IPS-18c (cell line): ENCODE measurements at regions not wholly inside any gene's neighbourhood (a gene's known extent, or its start where the extent isn't known, plus 50 kb on each side); places are given as distances from the start of the nearest gene placed in this dataset.

Experiments
- H3K4me3 ChIP-seq: 2 replicates; pipeline ENCODE4 v1.7.0; 2013; ENCODE audit warnings: low read depth, mild to moderate bottlenecking, low read length, moderate library complexity; ENCODE audit not compliant: insufficient read depth
- H3K9me3 ChIP-seq: one replicate; pipeline ENCODE4 v1.6.1; 2013; ENCODE audit warnings: mild to moderate bottlenecking, low read length, moderate library complexity; ENCODE audit not compliant: control insufficient read depth, insufficient read depth

GRCh38 chr4:58738375-58738774 lies 1628.2 kb upstream of the IGFBP7 start:
- H3K4me3 ChIP-seq: no peak overlapping the region
- H3K9me3 ChIP-seq: no peaks in the 10 kb centered on the region

GRCh38 chr4:58734030-58734674 lies 1624.0 kb upstream of the IGFBP7 start:
- Histone ChIP-seq H3K4me3 (no peak overlapping the region), H3K9me3 (no peaks in the 10 kb centered on the region)

- no peaks in the 10 kb centered on the region for H3K9me3 ChIP-seq
- H3K4me3 ChIP-seq: no peak overlapping the region
Measured at GRCh38 chr4:58732973-58733372, 1622.8 kb upstream of the IGFBP7 start.

- Histone ChIP-seq H3K9me3 (no peaks in the 10 kb centered on the region), H3K4me3 (no peak overlapping the region)
Measured at GRCh38 chr4:58723954-58724353, 1613.8 kb upstream of the IGFBP7 start.

GRCh38 chr4:58711039-58711438 lies 1600.9 kb upstream of the IGFBP7 start:
- H3K4me3 ChIP-seq: no peak overlapping the region
- H3K9me3 ChIP-seq: no peaks in the 10 kb centered on the region

GRCh38 chr4:58688568-58688967 lies 1578.4 kb upstream of the IGFBP7 start:
- Histone ChIP-seq H3K4me3 (no peak overlapping the region), H3K9me3 (no peaks in the 10 kb centered on the region)

- Histone ChIP-seq H3K9me3 (no peaks in the 10 kb centered on the region), H3K4me3 (no peak overlapping the region)
Measured at GRCh38 chr4:58679886-58680285, 1569.7 kb upstream of the IGFBP7 start.

- Histone ChIP-seq H3K9me3 (no peaks in the 10 kb centered on the region), H3K4me3 (no peak overlapping the region)
Measured at GRCh38 chr4:58679051-58679450, 1568.9 kb upstream of the IGFBP7 start.

GRCh38 chr4:58669783-58670182 lies 1559.6 kb upstream of the IGFBP7 start:
- Histone ChIP-seq H3K4me3 (no peak overlapping the region), H3K9me3 (no peaks in the 10 kb centered on the region)

GRCh38 chr4:58665649-58666048 lies 1555.5 kb upstream of the IGFBP7 start:
- H3K9me3 ChIP-seq: peaks cover 6% of the 10 kb centered on the region

GRCh38 chr4:58658701-58659100 lies 1548.5 kb upstream of the IGFBP7 start:
- Histone ChIP-seq H3K9me3 (peaks cover 6% of the 10 kb centered on the region), H3K4me3 (no peak overlapping the region)

More at GRCh38 chr4:58665649-58666048, 1555.5 kb upstream of the IGFBP7 start:
- no peak overlapping the region for H3K4me3 ChIP-seq

GRCh38 chr4:58653251-58653650 lies 1543.1 kb upstream of the IGFBP7 start:
- no peak overlapping the region for H3K4me3 ChIP-seq
- no peaks in the 10 kb centered on the region for H3K9me3 ChIP-seq

GRCh38 chr4:58649226-58649625 lies 1539.0 kb upstream of the IGFBP7 start:
- no peaks in the 10 kb centered on the region for H3K9me3 ChIP-seq
- H3K4me3 ChIP-seq: no peak overlapping the region

GRCh38 chr4:58646126-58646525 lies 1535.9 kb upstream of the IGFBP7 start:
- Histone ChIP-seq H3K4me3 (no peak overlapping the region), H3K9me3 (no peaks in the 10 kb centered on the region)

- Histone ChIP-seq H3K9me3 (no peaks in the 10 kb centered on the region), H3K4me3 (no peak overlapping the region)
Measured at GRCh38 chr4:58644549-58644948, 1534.4 kb upstream of the IGFBP7 start.

GRCh38 chr4:58636381-58636780 lies 1526.2 kb upstream of the IGFBP7 start:
- Histone ChIP-seq H3K4me3 (no peak overlapping the region), H3K9me3 (no peaks in the 10 kb centered on the region)

GRCh38 chr4:58617226-58617625 lies 1507.0 kb upstream of the IGFBP7 start:
- Histone ChIP-seq H3K9me3 (no peaks in the 10 kb centered on the region), H3K4me3 (no peak overlapping the region)

GRCh38 chr4:58611012-58611411 lies 1500.8 kb upstream of the IGFBP7 start:
- Histone ChIP-seq H3K9me3 (no peaks in the 10 kb centered on the region), H3K4me3 (no peak overlapping the region)

- Histone ChIP-seq H3K9me3 (no peaks in the 10 kb centered on the region), H3K4me3 (no peak overlapping the region)
Measured at GRCh38 chr4:58606303-58606702, 1496.1 kb upstream of the IGFBP7 start.
